Left lung (tissue), 4 donors: ENCODE measurements at regions not wholly inside any gene's neighbourhood (a gene's known extent, or its start where the extent isn't known, plus 50 kb on each side); places are given as distances from the start of the nearest gene placed in this dataset.

Experiments
- ATAC-seq: fragments of 200-7000 bp; cut with Tn5 transposase; one replicate; pipeline ENCODE4 v1.9.1; 2020; ENCODE audit warnings: moderate library complexity
- DNase-seq, 4 donors: peaks; one replicate each; pipeline ENCODE4 v3.0.0-alpha.2; 2013 to 2020
- H3K27ac ChIP-seq, 2 donors: fragments of 200-600 bp; sonication (generic) in 1 of 2; one replicate each; pipeline versions ENCODE4 v1.5.0 to v1.8.0; 2020 to 2021
- H3K27me3 ChIP-seq, 2 donors: fragments of 200-600 bp; sonication (generic) in 1 of 2; one replicate each; pipeline versions ENCODE4 v1.5.0 to v1.8.0; 2020 to 2021
- H3K36me3 ChIP-seq, 2 donors: fragments of 200-600 bp; sonication (generic) in 1 of 2; one replicate each; pipeline versions ENCODE4 v1.5.0 to v1.8.0; 2020 to 2021
- H3K4me1 ChIP-seq, 2 donors: fragments of 200-600 bp; one replicate each; pipeline ENCODE4 v1.8.0; 2021
- H3K4me3 ChIP-seq, 2 donors: fragments of 200-600 bp; sonication (generic) in 1 of 2; one replicate each; pipeline versions ENCODE4 v1.5.0 to v1.8.0; 2020 to 2021; ENCODE audit warnings: mild to moderate bottlenecking in 1 of 2
- H3K9me3 ChIP-seq, 2 donors: fragments of 200-600 bp; sonication (generic) in 1 of 2; one replicate each; pipeline versions ENCODE4 v1.5.0 to v1.8.0; 2020 to 2021
- intact Hi-C, 2 donors: fragments of 100-400 bp; cut with DNase I; formaldehyde crosslinking; loops; one replicate each; pipeline versions ENCODE4 v1.11.2 to v1.14.2; 2022
- TF ChIP-seq, protein P1 (sequence below), 2 donors: fragments of 200-600 bp; sonication (generic) in 1 of 2; IDR thresholded peaks; one replicate each; pipeline versions ENCODE4 v1.5.0 to v1.8.0; 2021; ENCODE audit warnings: antibody characterized with exemption in 2 of 2
- donor health status: DM: no; HTN: yes; CAD: no.
- donor health status: DM: no; HTN: no; CAD: no.

DNA sequence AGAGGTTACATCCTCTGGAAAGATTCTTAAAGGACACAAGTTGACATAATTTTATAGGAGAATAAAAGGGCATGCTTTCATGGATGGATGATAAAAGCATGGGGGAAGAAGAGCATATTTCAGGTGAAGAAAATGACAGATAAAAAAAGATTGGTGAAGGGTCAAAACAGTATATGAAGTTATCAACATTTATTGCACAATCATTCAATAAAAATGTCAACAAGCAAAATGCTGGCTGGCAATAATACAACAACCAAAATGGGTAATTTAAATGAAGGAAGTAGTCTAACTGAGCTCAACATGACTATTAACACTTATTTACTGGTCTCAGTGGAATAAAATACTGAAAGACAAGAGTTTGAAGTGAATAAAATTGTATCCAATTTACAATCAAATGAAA is 696.7 kb downstream of the SQOR start:
- TF ChIP-seq, protein P1, sequence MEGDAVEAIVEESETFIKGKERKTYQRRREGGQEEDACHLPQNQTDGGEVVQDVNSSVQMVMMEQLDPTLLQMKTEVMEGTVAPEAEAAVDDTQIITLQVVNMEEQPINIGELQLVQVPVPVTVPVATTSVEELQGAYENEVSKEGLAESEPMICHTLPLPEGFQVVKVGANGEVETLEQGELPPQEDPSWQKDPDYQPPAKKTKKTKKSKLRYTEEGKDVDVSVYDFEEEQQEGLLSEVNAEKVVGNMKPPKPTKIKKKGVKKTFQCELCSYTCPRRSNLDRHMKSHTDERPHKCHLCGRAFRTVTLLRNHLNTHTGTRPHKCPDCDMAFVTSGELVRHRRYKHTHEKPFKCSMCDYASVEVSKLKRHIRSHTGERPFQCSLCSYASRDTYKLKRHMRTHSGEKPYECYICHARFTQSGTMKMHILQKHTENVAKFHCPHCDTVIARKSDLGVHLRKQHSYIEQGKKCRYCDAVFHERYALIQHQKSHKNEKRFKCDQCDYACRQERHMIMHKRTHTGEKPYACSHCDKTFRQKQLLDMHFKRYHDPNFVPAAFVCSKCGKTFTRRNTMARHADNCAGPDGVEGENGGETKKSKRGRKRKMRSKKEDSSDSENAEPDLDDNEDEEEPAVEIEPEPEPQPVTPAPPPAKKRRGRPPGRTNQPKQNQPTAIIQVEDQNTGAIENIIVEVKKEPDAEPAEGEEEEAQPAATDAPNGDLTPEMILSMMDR (IDR thresholded peaks at IDR 0.05) = no peak
- Histone ChIP-seq H3K27ac (no peak overlapping the region), H3K36me3 (no peaks in the 10 kb centered on the region)

DNA sequence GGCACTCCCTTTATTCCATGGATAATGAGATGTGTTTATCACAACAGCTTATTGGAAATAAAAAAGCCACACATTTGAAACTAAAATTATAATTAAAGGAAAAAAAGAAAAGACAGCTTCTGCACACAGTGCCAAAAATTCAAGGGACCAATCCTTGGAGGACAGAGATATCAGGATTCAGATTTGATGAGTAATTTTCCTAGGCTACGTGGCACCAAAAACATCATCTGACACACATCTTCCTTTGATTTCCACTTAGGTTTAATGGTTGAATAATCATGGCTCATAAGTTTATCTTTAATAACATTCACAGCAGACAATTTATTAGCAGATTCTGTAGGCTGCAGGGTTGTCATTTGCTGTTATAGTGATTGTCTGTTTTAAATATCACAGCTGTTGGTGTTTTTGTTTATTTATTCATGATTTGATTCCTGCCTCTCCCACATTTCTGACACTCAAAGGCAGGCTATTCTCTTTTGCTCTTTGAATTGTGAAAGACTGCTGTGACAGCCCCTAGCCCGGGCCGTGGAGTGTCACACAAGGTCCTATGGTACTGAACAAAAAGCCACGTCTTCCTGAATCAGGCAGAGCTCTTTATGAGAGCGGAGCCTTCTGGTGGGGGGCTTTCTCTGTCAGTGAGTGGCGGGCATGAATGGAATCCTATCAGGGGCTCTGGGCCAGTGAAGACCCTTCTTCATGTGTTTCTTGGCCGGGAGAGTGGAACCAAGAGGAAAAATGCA is 708.5 kb downstream of the SQOR start:
- no peak overlapping the region for H3K27ac ChIP-seq
- intact Hi-C loops = no loop called here
- no peaks in the 10 kb centered on the region for H3K36me3 ChIP-seq
- TF ChIP-seq, protein P1 (IDR thresholded peaks at IDR 0.05) = no peak
- no peaks in the 10 kb centered on the region for H3K27me3 ChIP-seq
- H3K4me3 ChIP-seq = no peak overlapping the region
- peaks cover 0 to 4% of the 10 kb centered on the region in 2 donors for H3K9me3 ChIP-seq
- DNase-seq (peak in 1 of 4 donors; percentile 20), ATAC-seq (no peak)
- no peaks in the 10 kb centered on the region for H3K4me1 ChIP-seq

More for the DNA sequence above, 696.7 kb downstream of the SQOR start:
- intact Hi-C loops = no loop called here
- Histone ChIP-seq H3K9me3 (peaks cover 0 to 2% of the 10 kb centered on the region in 2 donors), H3K4me1 (no peaks in the 10 kb centered on the region), H3K27me3 (no peaks in the 10 kb centered on the region), H3K4me3 (no peak overlapping the region)
- ATAC-seq (no peak), DNase-seq (no peak)

DNA sequence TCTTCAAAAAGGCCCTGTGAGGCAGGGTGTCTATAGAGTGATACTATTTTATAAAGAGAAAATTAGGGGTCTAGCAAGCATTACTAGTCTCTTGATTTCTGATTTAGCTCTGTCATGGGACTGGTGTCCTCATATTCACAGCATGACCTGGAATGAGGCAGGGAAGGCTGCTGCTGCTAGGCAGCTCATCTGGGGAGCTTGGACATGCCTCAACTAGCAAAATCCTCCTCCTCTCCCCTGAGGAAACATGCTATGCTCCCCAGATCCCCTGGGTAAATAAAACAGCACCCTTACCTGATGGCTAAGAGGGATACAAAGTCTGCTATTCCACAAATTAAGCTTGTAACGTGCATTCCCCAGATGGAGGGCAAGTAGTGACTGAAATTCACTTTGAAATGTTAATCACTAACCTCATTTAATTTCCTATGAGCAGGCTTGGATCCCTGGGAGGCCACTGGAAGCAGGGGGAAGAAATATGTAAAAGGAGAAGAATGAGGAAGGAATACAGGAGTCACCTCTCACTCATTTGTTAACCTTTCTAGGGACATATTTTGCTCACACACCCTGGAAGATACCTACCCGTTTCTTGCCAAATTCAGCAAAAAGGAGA is 709.4 kb downstream of the SQOR start:
- DNase-seq = peak in 1 of 4 donors; percentile 3
- Histone ChIP-seq H3K27me3 (no peaks in the 10 kb centered on the region), H3K4me1 (no peaks in the 10 kb centered on the region), H3K4me3 (no peak overlapping the region), H3K27ac (no peak overlapping the region), H3K36me3 (no peaks in the 10 kb centered on the region), H3K9me3 (peaks cover 0 to 3% of the 10 kb centered on the region in 2 donors)
- TF ChIP-seq, protein P1 (IDR thresholded peaks at IDR 0.05) = no peak
- ATAC-seq = no peak
- intact Hi-C loops = no loop called here

DNA sequence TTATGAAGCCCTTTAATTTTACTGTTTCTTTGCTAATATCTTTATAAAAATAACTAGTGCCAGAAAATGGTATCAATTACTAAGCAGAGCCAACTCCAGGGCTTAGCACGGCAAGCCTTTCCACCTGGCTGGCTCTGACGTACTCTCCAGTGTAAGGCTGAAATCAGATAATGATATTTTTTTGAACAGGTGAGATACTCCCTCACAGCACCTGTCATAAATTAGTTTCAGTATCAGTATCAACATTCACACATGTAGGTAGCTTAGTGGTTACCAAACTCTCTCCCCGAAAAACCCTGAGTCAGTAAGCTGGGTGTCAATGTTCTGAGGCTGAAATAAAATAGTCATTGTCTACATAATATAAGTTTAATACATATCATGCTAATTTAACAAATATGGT is 710.1 kb downstream of the SQOR start:
- Histone ChIP-seq H3K9me3 (no peaks in the 10 kb centered on the region), H3K4me3 (no peak overlapping the region), H3K27me3 (no peaks in the 10 kb centered on the region), H3K4me1 (no peaks in the 10 kb centered on the region), H3K36me3 (no peaks in the 10 kb centered on the region), H3K27ac (no peak overlapping the region)
- TF ChIP-seq, protein P1 (IDR thresholded peaks at IDR 0.05) = no peak
- DNase-seq (no peak), ATAC-seq (no peak)
- intact Hi-C loops = no loop called here

DNA sequence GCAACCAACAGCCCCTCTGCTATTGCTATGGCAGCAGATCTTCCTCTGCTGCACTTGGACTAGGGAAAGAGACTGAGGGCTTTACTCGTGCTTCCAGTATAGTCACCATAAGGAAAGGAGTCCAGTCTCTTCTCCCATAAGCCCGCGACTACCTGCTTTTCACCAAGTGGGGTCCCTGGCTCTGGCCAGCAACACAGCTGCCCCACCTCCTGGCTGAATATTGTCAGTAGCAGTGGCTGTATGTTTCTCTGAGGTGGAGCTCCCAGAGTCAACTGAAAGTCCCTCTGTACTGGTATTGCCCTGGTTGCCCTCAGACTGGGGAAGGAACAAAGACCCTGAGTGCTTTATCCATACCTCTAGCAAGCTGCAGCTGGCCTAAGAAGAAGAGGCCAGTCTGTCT is 719.6 kb downstream of the SQOR start:
- H3K4me1 ChIP-seq = no peaks in the 10 kb centered on the region
- ATAC-seq (no peak), DNase-seq (no peak)
- TF ChIP-seq, protein P1 (IDR thresholded peaks at IDR 0.05) = no peak
- no peaks in the 10 kb centered on the region for H3K27me3 ChIP-seq
- intact Hi-C loops = no loop called here
- H3K27ac ChIP-seq = no peak overlapping the region
- no peak overlapping the region for H3K4me3 ChIP-seq
- H3K36me3 ChIP-seq = no peaks in the 10 kb centered on the region
- peaks cover 0 to 23% of the 10 kb centered on the region in 2 donors for H3K9me3 ChIP-seq
